ENCODE measurements at regions not wholly inside any gene's neighbourhood (a gene's known extent, or its start where the extent isn't known, plus 50 kb on each side); places are given as distances from the start of the nearest gene placed in this dataset.

DNA sequence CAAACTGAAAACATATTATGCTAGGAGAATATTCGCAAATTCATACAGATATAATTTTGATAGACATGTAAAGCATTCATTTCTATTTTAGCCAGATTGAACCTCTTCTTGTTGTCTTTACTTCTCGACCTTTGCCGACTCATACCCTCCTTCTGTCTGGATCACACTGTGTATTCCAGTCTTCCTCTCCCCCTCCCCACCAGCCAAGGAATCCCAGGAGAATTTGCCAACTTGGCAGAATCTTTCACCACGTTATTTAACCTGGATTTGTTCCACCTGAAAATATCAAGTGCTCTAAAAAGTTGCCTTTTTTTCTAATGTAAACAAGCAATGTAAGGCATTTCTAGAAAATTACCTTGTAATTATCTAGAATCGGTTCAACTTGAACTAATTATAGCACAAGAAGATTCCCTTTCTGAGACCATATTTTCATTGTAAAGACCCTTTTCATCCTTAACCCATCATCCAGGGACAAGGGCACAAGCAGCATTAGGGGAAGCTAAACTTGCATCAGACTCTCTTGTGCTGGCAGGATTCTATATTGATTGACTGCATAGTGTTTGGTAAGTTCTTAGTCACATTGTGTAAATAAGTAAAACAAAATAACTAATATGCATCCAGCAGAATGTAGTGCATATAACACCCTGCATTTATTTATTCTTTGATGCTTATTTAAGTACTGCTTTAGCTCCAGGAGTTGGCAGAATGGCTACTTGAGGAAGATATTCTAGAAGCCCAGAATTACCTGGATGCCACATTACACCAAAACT is 1328.7 kb upstream of the NXPH2 start:
- no peak for DNase-seq (ENCODE audit: low spot score, unreplicated experiment)
- Mint-ChIP-seq H3K27ac (no peak overlapping the region), H3K36me3 (ENCODE audit: insufficient read depth) (no peaks in the 10 kb centered on the region), H3K9me3 (ENCODE audit: low read depth) (peaks cover 4% of the 10 kb centered on the region), H3K27me3 (no peaks in the 10 kb centered on the region), H3K4me3 (ENCODE audit: low read depth) (no peak overlapping the region), H3K4me1 (ENCODE audit: low read depth) (no peaks in the 10 kb centered on the region)
- TF ChIP-seq, protein P1, sequence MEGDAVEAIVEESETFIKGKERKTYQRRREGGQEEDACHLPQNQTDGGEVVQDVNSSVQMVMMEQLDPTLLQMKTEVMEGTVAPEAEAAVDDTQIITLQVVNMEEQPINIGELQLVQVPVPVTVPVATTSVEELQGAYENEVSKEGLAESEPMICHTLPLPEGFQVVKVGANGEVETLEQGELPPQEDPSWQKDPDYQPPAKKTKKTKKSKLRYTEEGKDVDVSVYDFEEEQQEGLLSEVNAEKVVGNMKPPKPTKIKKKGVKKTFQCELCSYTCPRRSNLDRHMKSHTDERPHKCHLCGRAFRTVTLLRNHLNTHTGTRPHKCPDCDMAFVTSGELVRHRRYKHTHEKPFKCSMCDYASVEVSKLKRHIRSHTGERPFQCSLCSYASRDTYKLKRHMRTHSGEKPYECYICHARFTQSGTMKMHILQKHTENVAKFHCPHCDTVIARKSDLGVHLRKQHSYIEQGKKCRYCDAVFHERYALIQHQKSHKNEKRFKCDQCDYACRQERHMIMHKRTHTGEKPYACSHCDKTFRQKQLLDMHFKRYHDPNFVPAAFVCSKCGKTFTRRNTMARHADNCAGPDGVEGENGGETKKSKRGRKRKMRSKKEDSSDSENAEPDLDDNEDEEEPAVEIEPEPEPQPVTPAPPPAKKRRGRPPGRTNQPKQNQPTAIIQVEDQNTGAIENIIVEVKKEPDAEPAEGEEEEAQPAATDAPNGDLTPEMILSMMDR (IDR thresholded peaks at IDR 0.05; ENCODE audit: unreplicated experiment): no peak

- TF ChIP-seq, protein P1 (IDR thresholded peaks at IDR 0.05; ENCODE audit: unreplicated experiment): no peak
- H3K27me3 Mint-ChIP-seq: no peaks in the 10 kb centered on the region
- no peak overlapping the region for H3K4me3 Mint-ChIP-seq (ENCODE audit: low read depth)
- H3K27ac Mint-ChIP-seq: no peak overlapping the region
- H3K36me3 Mint-ChIP-seq (ENCODE audit: insufficient read depth): no peaks in the 10 kb centered on the region
- H3K4me1 Mint-ChIP-seq (ENCODE audit: low read depth): peaks cover 3% of the 10 kb centered on the region
- no peaks in the 10 kb centered on the region for H3K9me3 Mint-ChIP-seq (ENCODE audit: low read depth)
- DNase-seq (ENCODE audit: low spot score, unreplicated experiment): no peak
Measured at GRCh38 chr2:140091926-140092325, 1311.7 kb upstream of the NXPH2 start.

DNA sequence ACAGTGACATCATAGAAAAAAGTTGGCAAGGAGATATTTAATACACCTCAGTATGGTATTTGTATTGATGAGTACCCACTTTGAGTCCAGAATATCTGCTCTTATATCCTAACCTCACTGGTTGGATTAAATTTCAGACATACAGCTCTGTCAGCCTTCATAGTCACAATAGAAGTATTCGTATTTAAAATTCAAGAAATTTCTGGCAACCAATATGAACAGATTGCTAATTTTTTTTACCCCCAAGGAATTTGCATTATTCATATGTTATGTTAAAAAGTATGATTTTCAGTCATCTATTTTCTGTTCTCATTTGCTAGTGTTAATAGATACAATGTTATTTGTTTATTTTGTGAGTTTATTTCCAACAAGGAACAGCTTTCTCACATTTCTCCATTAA is 1306.8 kb upstream of the NXPH2 start:
- TF ChIP-seq, protein P1 (IDR thresholded peaks at IDR 0.05; ENCODE audit: unreplicated experiment): no peak
- Mint-ChIP-seq H3K27ac (no peak overlapping the region), H3K27me3 (no peaks in the 10 kb centered on the region), H3K9me3 (ENCODE audit: low read depth) (no peaks in the 10 kb centered on the region), H3K4me1 (ENCODE audit: low read depth) (no peaks in the 10 kb centered on the region), H3K4me3 (ENCODE audit: low read depth) (no peak overlapping the region), H3K36me3 (ENCODE audit: insufficient read depth) (no peaks in the 10 kb centered on the region)
- no peak for DNase-seq (ENCODE audit: low spot score, unreplicated experiment)

- Mint-ChIP-seq H3K4me1 (ENCODE audit: low read depth) (no peaks in the 10 kb centered on the region), H3K9me3 (ENCODE audit: low read depth) (no peaks in the 10 kb centered on the region), H3K27me3 (no peaks in the 10 kb centered on the region)
Measured at GRCh38 chr2:140085674-140086073, 1305.5 kb upstream of the NXPH2 start.

DNA sequence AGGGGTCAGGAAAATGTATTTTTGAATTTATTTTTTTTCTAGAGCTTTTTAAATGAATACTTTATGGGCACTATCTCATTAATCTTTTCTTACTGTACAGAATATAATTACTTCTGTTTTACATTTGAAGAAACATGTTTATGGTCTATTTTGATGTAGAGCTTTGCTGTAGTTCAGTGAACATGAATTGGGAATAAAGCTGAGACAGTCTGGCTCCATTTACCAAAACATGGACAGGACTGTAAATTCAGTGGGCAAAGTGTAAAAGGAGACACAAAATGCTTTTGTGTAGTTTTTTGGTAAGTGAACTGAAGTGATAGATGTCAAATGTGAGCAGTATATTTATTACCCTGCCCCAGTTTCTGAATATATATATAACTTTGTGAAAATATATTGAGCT is 1298.8 kb upstream of the NXPH2 start:
- peaks cover 5% of the 10 kb centered on the region for H3K4me1 Mint-ChIP-seq (ENCODE audit: low read depth)
- no peak for DNase-seq (ENCODE audit: low spot score, unreplicated experiment)
- H3K36me3 Mint-ChIP-seq (ENCODE audit: insufficient read depth): peaks cover 1% of the 10 kb centered on the region
- H3K27me3 Mint-ChIP-seq: no peaks in the 10 kb centered on the region
- TF ChIP-seq, protein P1 (IDR thresholded peaks at IDR 0.05; ENCODE audit: unreplicated experiment): no peak
- H3K27ac Mint-ChIP-seq: no peak overlapping the region
- H3K4me3 Mint-ChIP-seq (ENCODE audit: low read depth): no peak overlapping the region
- peaks cover 11% of the 10 kb centered on the region for H3K9me3 Mint-ChIP-seq (ENCODE audit: low read depth)

More at GRCh38 chr2:140085674-140086073, 1305.5 kb upstream of the NXPH2 start:
- H3K4me3 Mint-ChIP-seq (ENCODE audit: low read depth): no peak overlapping the region
- H3K36me3 Mint-ChIP-seq (ENCODE audit: insufficient read depth): no peaks in the 10 kb centered on the region
- TF ChIP-seq, protein P1 (IDR thresholded peaks at IDR 0.05; ENCODE audit: unreplicated experiment): no peak
- no peak overlapping the region for H3K27ac Mint-ChIP-seq
- DNase-seq (ENCODE audit: low spot score, unreplicated experiment): no peak
